GM12878 (cell line): ENCODE measurements at regions not wholly inside any gene's neighbourhood (a gene's known extent, or its start where the extent isn't known, plus 50 kb on each side); places are given as distances from the start of the nearest gene placed in this dataset.

Experiments used
- ATAC-seq: fragments of 200-7000 bp; cut with Tn5 transposase; 3 replicates; pipeline ENCODE4 v1.9.1; 2020; ENCODE audit warnings: mild to moderate bottlenecking, moderate library complexity
- BruUV-seq: library from RNA; stranded (reverse); fragments of 400-500 nt; replicated peaks from 2 replicates; lab custom pipeline; 2021; lab: Mats Ljungman, UMichigan
- CTCF ChIA-PET: fragments of 300-600 bp; sonication (Branson Sonifier 250); formaldehyde crosslinking; extraction: SDS; loops from one replicate; lab custom pipeline; 2021; ENCODE audit warnings: inconsistent platforms; lab: Yijun Ruan, JAX
- POLR2A ChIA-PET: fragments of 350-600 bp; formaldehyde crosslinking; extraction: SDS; loops from one replicate; lab custom pipeline; 2021; ENCODE audit warnings: inconsistent platforms; lab: Charles Lee
- RAD21 ChIA-PET: fragments of 300-600 bp; sonication (Branson Sonifier 250); formaldehyde crosslinking; loops from one replicate; lab custom pipeline; 2023; ENCODE audit warnings: antibody characterized with exemption; ENCODE audit not compliant: unreplicated experiment; lab: Charles Lee
- SMC1A ChIA-PET: fragments of 300-600 bp; sonication (Branson Sonifier 250); formaldehyde crosslinking; loops from one replicate; lab custom pipeline; 2023; ENCODE audit not compliant: unreplicated experiment, uncharacterized antibody; lab: Charles Lee
- DNase-seq: peaks from one replicate; pipeline ENCODE4 v3.0.0-alpha.2; 2011; ENCODE audit warnings: low read depth, low spot score
- FAIRE-seq: peaks from 3 replicates; lab custom pipeline; 2011; peaks lifted over from hg19 to GRCh38; lab: Jason Lieb, UNC
- H2AFZ ChIP-seq: 2 replicates; pipeline ENCODE4 v1.6.0; 2011; ENCODE audit warnings: low read depth, low read length, control low read depth; ENCODE audit not compliant: control insufficient read depth
- H3K27ac ChIP-seq: 2 replicates; pipeline ENCODE4 v1.5.1; 2011; ENCODE audit warnings: control low read depth; ENCODE audit not compliant: control insufficient read depth, insufficient read depth
- H3K27me3 ChIP-seq, 2 experiments: replicated peaks in 1 of 2; 2 replicates each; pipeline versions ENCODE4 v1.6.0 to v1.6.1; 2011; ENCODE audit warnings: low read length in 1 of 2; ENCODE audit not compliant: control insufficient read depth in 2 of 2, insufficient read depth in 2 of 2
- H3K36me3 ChIP-seq, 2 experiments: 2 replicates each; pipeline ENCODE4 v1.5.1; 2011; ENCODE audit warnings: low read length in 1 of 2; ENCODE audit not compliant: control insufficient read depth in 2 of 2, insufficient read depth in 2 of 2
- H3K4me1 ChIP-seq: 2 replicates; pipeline ENCODE4 v1.6.1; 2011; ENCODE audit warnings: mild to moderate bottlenecking, low read length, moderate library complexity, mixed read lengths; ENCODE audit not compliant: control insufficient read depth, insufficient read depth
- H3K4me2 ChIP-seq: 2 replicates; pipeline ENCODE4 v1.6.0; 2011; ENCODE audit warnings: control low read depth; ENCODE audit not compliant: control insufficient read depth, insufficient read depth
- H3K4me3 ChIP-seq: fragments of 200-600 bp; sonication (generic); 2 replicates; pipeline ENCODE4 v1.5.1; 2016
- H3K79me2 ChIP-seq: 2 replicates; pipeline ENCODE4 v1.6.0; 2011; ENCODE audit warnings: low read length; ENCODE audit not compliant: control insufficient read depth, insufficient read depth
- H3K9ac ChIP-seq: 2 replicates; pipeline ENCODE4 v1.8.0; 2011; ENCODE audit warnings: low read length, control low read depth, mixed read lengths; ENCODE audit not compliant: control insufficient read depth, insufficient read depth
- H3K9me3 ChIP-seq: replicated peaks from 3 replicates; pipeline ENCODE4 v1.5.1; 2011; ENCODE audit warnings: mild to moderate bottlenecking, low read length; ENCODE audit not compliant: control insufficient read depth, insufficient read depth
- H4K20me1 ChIP-seq: 2 replicates; pipeline ENCODE4 v1.6.0; 2011; ENCODE audit not compliant: control insufficient read depth, insufficient read depth
- ASH2L ChIP-seq: fragments of 300-600, 200-600 bp; sonication (generic); IDR thresholded peaks from 2 replicates; pipeline ENCODE4 v1.6.1; 2017; ENCODE audit warnings: low read depth, mild to moderate bottlenecking, borderline replicate concordance
- BMI1 ChIP-seq: fragments of 450-650 bp; IDR thresholded peaks from 2 replicates; pipeline ENCODE4 v1.6.1; 2016; ENCODE audit warnings: mild to moderate bottlenecking, moderate library complexity, borderline replicate concordance
- E2F4 ChIP-seq: IDR thresholded peaks from 2 replicates; pipeline ENCODE4 v1.6.1; 2012; ENCODE audit warnings: low read depth, low read length, improper control_type of control experiment
- in situ Hi-C: fragments of 300-500 bp; cut with MboI; formaldehyde crosslinking; loops from 9 replicates; pipeline ENCODE4 v1.14.3; 2018; ENCODE audit warnings: mixed read lengths
- intact Hi-C: fragments of 100-400 bp; cut with micrococcal nuclease; formaldehyde crosslinking; loops from one replicate; pipeline ENCODE4 v1.14.2; 2022; ENCODE audit not compliant: unreplicated experiment

GRCh38 chr14:44586910-44587309 is 79.8 kb upstream of the FSCB start:
- Histone ChIP-seq H3K4me2 (no peak overlapping the region), H4K20me1 (no peaks in the 10 kb centered on the region), H3K4me3 (no peak overlapping the region), H3K79me2 (no peaks in the 10 kb centered on the region), H3K9me3 (no peaks in the 10 kb centered on the region), H3K36me3 (no peaks in the 10 kb centered on the region), H3K4me1 (no peaks in the 10 kb centered on the region), H2AFZ (no peak overlapping the region), H3K27me3 (no peaks in the 10 kb centered on the region), H3K9ac (no peak overlapping the region), H3K27ac (no peak overlapping the region)
- BruUV-seq: no TSS peak
- no peak for FAIRE-seq
- intact Hi-C loops: no loop called here
- ChIA-PET RAD21 (no interaction called here), SMC1A (no interaction called here), POLR2A (no interaction called here), CTCF (no interaction called here)
- ATAC-seq: no peak
- no peak for TF ChIP-seq ASH2L
- TF ChIP-seq BMI1: no peak
- DNase-seq: no peak
- in situ Hi-C loops: no loop called here

GRCh38 chr14:44576356-44576755 is 69.3 kb upstream of the FSCB start:
- SMC1A ChIA-PET: no interaction called here

More at GRCh38 chr14:44576356-44576755, 69.3 kb upstream of the FSCB start:
- TF ChIP-seq E2F4: no peak
- RAD21 ChIA-PET: no interaction called here
- no peaks in the 10 kb centered on the region for H4K20me1 ChIP-seq
- ATAC-seq (no peak), FAIRE-seq (no peak), DNase-seq (no peak)
- BruUV-seq: no TSS peak
- in situ Hi-C loops: no loop called here
- no peaks in the 10 kb centered on the region for H3K36me3 ChIP-seq
- H3K9ac ChIP-seq: no peak overlapping the region
- no peaks in the 10 kb centered on the region for H3K79me2 ChIP-seq
- no peaks in the 10 kb centered on the region for H3K4me1 ChIP-seq
- H3K9me3 ChIP-seq: no peaks in the 10 kb centered on the region
- no peak overlapping the region for H2AFZ ChIP-seq
- intact Hi-C loops: no loop called here
- H3K27ac ChIP-seq: no peak overlapping the region
- CTCF ChIA-PET: no interaction called here
- POLR2A ChIA-PET: no interaction called here
- H3K4me3 ChIP-seq: no peak overlapping the region
- H3K4me2 ChIP-seq: no peak overlapping the region
- H3K27me3 ChIP-seq: no peaks in the 10 kb centered on the region
